ENCODE measurements at regions not wholly inside any gene's neighbourhood (a gene's known extent, or its start where the extent isn't known, plus 50 kb on each side); places are given as distances from the start of the nearest gene placed in this dataset.

DNA sequence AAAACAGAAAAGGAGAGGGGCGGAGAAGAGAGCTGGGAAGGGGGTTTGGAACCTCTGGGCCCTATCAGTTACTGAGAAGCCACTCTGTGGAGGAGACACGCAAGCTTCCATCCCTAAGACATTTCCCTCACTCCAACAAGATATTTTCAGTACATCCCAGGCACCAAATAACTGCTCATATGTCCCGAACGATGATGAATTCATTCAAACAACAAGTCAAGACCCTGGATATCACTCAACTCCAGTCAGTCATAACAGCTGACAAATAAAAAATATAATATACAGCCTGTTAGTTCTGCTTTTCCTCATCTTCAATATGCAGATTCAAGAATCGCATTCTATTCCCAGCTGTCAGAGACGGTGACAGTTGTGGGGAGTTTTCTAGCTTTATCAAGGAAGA, 104.0 kb upstream of the ZFHX3 start:
- ATAC-seq (ENCODE audit: insufficient read depth, low FRiP score), result no peak
- TF ChIP-seq, protein P1, sequence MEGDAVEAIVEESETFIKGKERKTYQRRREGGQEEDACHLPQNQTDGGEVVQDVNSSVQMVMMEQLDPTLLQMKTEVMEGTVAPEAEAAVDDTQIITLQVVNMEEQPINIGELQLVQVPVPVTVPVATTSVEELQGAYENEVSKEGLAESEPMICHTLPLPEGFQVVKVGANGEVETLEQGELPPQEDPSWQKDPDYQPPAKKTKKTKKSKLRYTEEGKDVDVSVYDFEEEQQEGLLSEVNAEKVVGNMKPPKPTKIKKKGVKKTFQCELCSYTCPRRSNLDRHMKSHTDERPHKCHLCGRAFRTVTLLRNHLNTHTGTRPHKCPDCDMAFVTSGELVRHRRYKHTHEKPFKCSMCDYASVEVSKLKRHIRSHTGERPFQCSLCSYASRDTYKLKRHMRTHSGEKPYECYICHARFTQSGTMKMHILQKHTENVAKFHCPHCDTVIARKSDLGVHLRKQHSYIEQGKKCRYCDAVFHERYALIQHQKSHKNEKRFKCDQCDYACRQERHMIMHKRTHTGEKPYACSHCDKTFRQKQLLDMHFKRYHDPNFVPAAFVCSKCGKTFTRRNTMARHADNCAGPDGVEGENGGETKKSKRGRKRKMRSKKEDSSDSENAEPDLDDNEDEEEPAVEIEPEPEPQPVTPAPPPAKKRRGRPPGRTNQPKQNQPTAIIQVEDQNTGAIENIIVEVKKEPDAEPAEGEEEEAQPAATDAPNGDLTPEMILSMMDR (IDR thresholded peaks at IDR 0.05; ENCODE audit: control extremely low read depth, extremely low read depth), result no peak
- DNase-seq, result peak in 2 of 3 donors; percentile 67 to 72
- Histone ChIP-seq H3K36me3 (ENCODE audit: control insufficient read depth in 4 of 4, insufficient read depth in 4 of 4, low read length in 4 of 4) (no peaks in the 10 kb centered on the region), H3K9ac (ENCODE audit: insufficient read depth in 1 of 2, low read length in 2 of 2) (no peak overlapping the region), H3K9me3 (ENCODE audit: control insufficient read depth in 4 of 4, insufficient read depth in 3 of 4, low read length in 3 of 4) (peaks cover 0 to 2% (median 0%) of the 10 kb centered on the region in 4 donors), H3K27ac (ENCODE audit: low read depth in 1 of 2, low read length in 1 of 2) (no peak overlapping the region), H3K27me3 (ENCODE audit: control insufficient read depth in 3 of 3, insufficient read depth in 3 of 3, low read length in 2 of 3) (no peaks in the 10 kb centered on the region), H3K4me3 (no peak overlapping the region), H3K4me1 (ENCODE audit: control insufficient read depth in 5 of 5, insufficient read depth in 5 of 5, low read length in 5 of 5) (peaks cover 0 to 42% (median 7%) of the 10 kb centered on the region in 5 donors)
- 63 to 70% methylated on average over 6 of the region's 6 CpGs for WGBS, 2 donors

DNA sequence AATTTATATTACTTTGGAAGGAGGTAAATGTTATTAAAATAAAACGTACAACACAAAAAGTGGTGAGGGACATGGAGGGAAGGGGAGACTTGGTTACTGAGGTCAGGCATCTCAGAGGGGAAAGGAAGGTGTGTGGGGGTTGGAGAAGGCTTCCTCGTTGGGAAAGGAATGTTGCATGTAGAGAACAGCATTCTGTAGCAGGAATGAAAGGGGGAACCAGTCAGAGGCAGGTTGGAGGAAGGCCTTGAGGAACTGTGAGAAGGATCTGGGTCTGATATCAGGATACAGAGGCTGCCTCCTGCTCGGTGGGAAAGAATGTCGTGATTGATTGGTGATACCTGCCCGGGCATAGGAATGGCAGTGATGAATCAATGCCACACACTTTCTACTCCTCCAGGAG, 103.3 kb upstream of the ZFHX3 start:
- H3K27ac ChIP-seq (ENCODE audit: low read depth in 1 of 2, low read length in 1 of 2), result no peak overlapping the region

DNA sequence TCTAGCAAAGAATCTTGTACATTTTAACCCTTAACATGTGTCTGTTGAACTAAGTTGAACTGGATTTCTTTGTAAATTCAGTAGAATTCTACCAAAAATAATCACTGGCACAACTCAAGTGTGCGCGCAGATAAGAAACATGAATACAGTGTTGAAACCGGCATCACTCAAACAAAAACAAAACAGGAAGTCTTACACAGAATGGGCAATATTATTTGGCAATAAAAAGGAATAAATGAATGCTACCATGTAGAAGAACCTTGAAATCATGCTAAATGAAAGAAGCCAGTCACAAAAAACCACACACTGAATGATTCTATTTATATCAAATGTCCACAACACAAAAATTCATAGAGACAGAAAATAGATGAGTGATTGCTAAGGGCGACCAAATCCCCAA, 102.9 kb upstream of the ZFHX3 start:
- peaks cover 0 to 44% (median 7%) of the 10 kb centered on the region in 5 donors for H3K4me1 ChIP-seq (ENCODE audit: control insufficient read depth in 5 of 5, insufficient read depth in 5 of 5, low read length in 5 of 5)
- no peaks in the 10 kb centered on the region for H3K27me3 ChIP-seq (ENCODE audit: control insufficient read depth in 3 of 3, insufficient read depth in 3 of 3, low read length in 2 of 3)
- no peak overlapping the region for H3K9ac ChIP-seq (ENCODE audit: insufficient read depth in 1 of 2, low read length in 2 of 2)
- WGBS, 2 donors, result 63 to 66% methylated on average over 4 of the region's 4 CpGs
- peak in 2 of 3 donors; percentile 49 to 70 for DNase-seq
- no peaks in the 10 kb centered on the region for H3K36me3 ChIP-seq (ENCODE audit: control insufficient read depth in 4 of 4, insufficient read depth in 4 of 4, low read length in 4 of 4)
- peaks cover 0 to 2% (median 0%) of the 10 kb centered on the region in 4 donors for H3K9me3 ChIP-seq (ENCODE audit: control insufficient read depth in 4 of 4, insufficient read depth in 3 of 4, low read length in 3 of 4)
- no peak overlapping the region for H3K27ac ChIP-seq (ENCODE audit: low read depth in 1 of 2, low read length in 1 of 2)
- TF ChIP-seq, protein P1 (IDR thresholded peaks at IDR 0.05; ENCODE audit: control extremely low read depth, extremely low read depth), result no peak
- no peak overlapping the region for H3K4me3 ChIP-seq
- ATAC-seq (ENCODE audit: insufficient read depth, low FRiP score), result no peak

More for the DNA sequence above, 103.3 kb upstream of the ZFHX3 start:
- peaks cover 0 to 2% (median 0%) of the 10 kb centered on the region in 4 donors for H3K9me3 ChIP-seq (ENCODE audit: control insufficient read depth in 4 of 4, insufficient read depth in 3 of 4, low read length in 3 of 4)
- no peak overlapping the region for H3K4me3 ChIP-seq
- no peak overlapping the region for H3K9ac ChIP-seq (ENCODE audit: insufficient read depth in 1 of 2, low read length in 2 of 2)
- H3K4me1 ChIP-seq (ENCODE audit: control insufficient read depth in 5 of 5, insufficient read depth in 5 of 5, low read length in 5 of 5), result peaks cover 0 to 42% (median 7%) of the 10 kb centered on the region in 5 donors
- H3K36me3 ChIP-seq (ENCODE audit: control insufficient read depth in 4 of 4, insufficient read depth in 4 of 4, low read length in 4 of 4), result no peaks in the 10 kb centered on the region
- H3K27me3 ChIP-seq (ENCODE audit: control insufficient read depth in 3 of 3, insufficient read depth in 3 of 3, low read length in 2 of 3), result no peaks in the 10 kb centered on the region
- ATAC-seq (ENCODE audit: insufficient read depth, low FRiP score), result no peak
- 42 to 54% methylated on average over 5 of the region's 5 CpGs for WGBS, 2 donors
- no peak for DNase-seq
- TF ChIP-seq, protein P1 (IDR thresholded peaks at IDR 0.05; ENCODE audit: control extremely low read depth, extremely low read depth), result no peak

DNA sequence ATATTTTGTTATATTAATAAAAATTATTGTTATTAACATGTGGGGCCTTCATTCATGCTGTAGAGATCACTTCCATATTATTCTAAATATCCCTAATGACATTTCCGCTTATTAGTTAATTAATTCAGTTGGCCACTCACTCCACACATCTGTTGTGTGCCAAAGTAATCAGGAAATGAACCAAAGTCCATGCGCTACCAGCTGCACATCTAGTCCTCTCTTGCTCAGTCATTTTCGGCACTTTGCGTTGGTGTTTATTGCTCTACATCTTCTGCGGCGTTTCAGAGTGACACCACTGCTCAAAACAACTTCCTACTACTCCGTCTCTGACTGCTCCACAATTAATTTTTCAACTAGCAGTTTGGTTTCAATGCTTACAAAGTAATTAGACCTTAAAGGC, 101.4 kb upstream of the ZFHX3 start:
- Histone ChIP-seq H3K9me3 (ENCODE audit: control insufficient read depth in 4 of 4, insufficient read depth in 3 of 4, low read length in 3 of 4) (peaks cover 0 to 2% (median 0%) of the 10 kb centered on the region in 4 donors), H3K4me1 (ENCODE audit: control insufficient read depth in 5 of 5, insufficient read depth in 5 of 5, low read length in 5 of 5) (peaks cover 0 to 53% (median 15%) of the 10 kb centered on the region in 5 donors), H3K27ac (ENCODE audit: low read depth in 1 of 2, low read length in 1 of 2) (no peak overlapping the region), H3K27me3 (ENCODE audit: control insufficient read depth in 3 of 3, insufficient read depth in 3 of 3, low read length in 2 of 3) (no peaks in the 10 kb centered on the region), H3K36me3 (ENCODE audit: control insufficient read depth in 4 of 4, insufficient read depth in 4 of 4, low read length in 4 of 4) (no peaks in the 10 kb centered on the region), H3K9ac (ENCODE audit: insufficient read depth in 1 of 2, low read length in 2 of 2) (no peak overlapping the region), H3K4me3 (no peak overlapping the region)
- DNase-seq (peak in 1 of 3 donors; percentile 42), ATAC-seq (ENCODE audit: insufficient read depth, low FRiP score) (no peak)
- 51% methylated on average over 7 of the region's 7 CpGs for WGBS, 2 donors
- TF ChIP-seq, protein P1 (IDR thresholded peaks at IDR 0.05; ENCODE audit: control extremely low read depth, extremely low read depth), result no peak

All from lung (tissue), 11 donors.